GM21576 (cell line): ENCODE measurements at regions not wholly inside any gene's neighbourhood (a gene's known extent, or its start where the extent isn't known, plus 50 kb on each side); places are given as distances from the start of the nearest gene placed in this dataset.
"Not testable (repeated sequence)": the region's sequence is repeated elsewhere in the genome, so short reads cannot be mapped to it uniquely, and the experiment has no call there.

Experiments used
- ATAC-seq: cut with Tn5 transposase; IDR thresholded peaks from one replicate; pipeline ENCODE4 v1.9.1; 2021; ENCODE audit warnings: mild to moderate bottlenecking, moderate library complexity; ENCODE audit not compliant: unreplicated experiment

GRCh38 chr5:60519372-60519771, 180.6 kb downstream of the DEPDC1B start:
- ATAC-seq = no peak

- ATAC-seq = no peak
Observed at GRCh38 chr5:60517850-60518249, 182.1 kb downstream of the DEPDC1B start.

- ATAC-seq = no peak
Observed at GRCh38 chr5:60517094-60517694, 182.8 kb downstream of the DEPDC1B start.

- no peak for ATAC-seq
Observed at GRCh38 chr5:60516688-60517087, 183.3 kb downstream of the DEPDC1B start.

- ATAC-seq = peak; percentile 49
Observed at GRCh38 chr5:60514152-60514551, 185.8 kb downstream of the DEPDC1B start.

GRCh38 chr5:60512117-60512516, 187.8 kb downstream of the DEPDC1B start:
- ATAC-seq = no peak

- no peak for ATAC-seq
Observed at GRCh38 chr5:60510663-60511062, 189.3 kb downstream of the DEPDC1B start.

GRCh38 chr5:60510049-60510448, 189.9 kb downstream of the DEPDC1B start:
- ATAC-seq = no peak

GRCh38 chr5:60509519-60509918, 190.4 kb downstream of the DEPDC1B start:
- no peak for ATAC-seq

- no peak for ATAC-seq
Observed at GRCh38 chr5:60507687-60508086, 192.3 kb downstream of the DEPDC1B start.

- no peak for ATAC-seq
Observed at GRCh38 chr5:60505373-60506171, 194.4 kb downstream of the DEPDC1B start.

GRCh38 chr5:60504342-60504741, 195.6 kb downstream of the DEPDC1B start:
- peak; percentile 89 for ATAC-seq

GRCh38 chr5:60503771-60504170, 196.2 kb downstream of the DEPDC1B start:
- ATAC-seq = peak; percentile 83

- ATAC-seq = no peak
Observed at GRCh38 chr5:60497706-60498500, 202.1 kb downstream of the DEPDC1B start.

- no peak for ATAC-seq
Observed at GRCh38 chr5:60495644-60496520, 204.1 kb downstream of the DEPDC1B start.

GRCh38 chr5:60494635-60495034, 205.3 kb downstream of the DEPDC1B start:
- peak; percentile 86 for ATAC-seq

- ATAC-seq = no peak
Observed at GRCh38 chr5:60494144-60494543, 205.8 kb downstream of the DEPDC1B start.

- ATAC-seq = no peak
Observed at GRCh38 chr5:60493372-60493771, 206.6 kb downstream of the DEPDC1B start.

- ATAC-seq = no peak
Observed at GRCh38 chr5:60492958-60493357, 207.0 kb downstream of the DEPDC1B start.

GRCh38 chr5:60492358-60492757, 207.6 kb downstream of the DEPDC1B start:
- not testable (repeated sequence) for ATAC-seq
